ENCODE measurements at regions not wholly inside any gene's neighbourhood (a gene's known extent, or its start where the extent isn't known, plus 50 kb on each side); places are given as distances from the start of the nearest gene placed in this dataset.

DNA sequence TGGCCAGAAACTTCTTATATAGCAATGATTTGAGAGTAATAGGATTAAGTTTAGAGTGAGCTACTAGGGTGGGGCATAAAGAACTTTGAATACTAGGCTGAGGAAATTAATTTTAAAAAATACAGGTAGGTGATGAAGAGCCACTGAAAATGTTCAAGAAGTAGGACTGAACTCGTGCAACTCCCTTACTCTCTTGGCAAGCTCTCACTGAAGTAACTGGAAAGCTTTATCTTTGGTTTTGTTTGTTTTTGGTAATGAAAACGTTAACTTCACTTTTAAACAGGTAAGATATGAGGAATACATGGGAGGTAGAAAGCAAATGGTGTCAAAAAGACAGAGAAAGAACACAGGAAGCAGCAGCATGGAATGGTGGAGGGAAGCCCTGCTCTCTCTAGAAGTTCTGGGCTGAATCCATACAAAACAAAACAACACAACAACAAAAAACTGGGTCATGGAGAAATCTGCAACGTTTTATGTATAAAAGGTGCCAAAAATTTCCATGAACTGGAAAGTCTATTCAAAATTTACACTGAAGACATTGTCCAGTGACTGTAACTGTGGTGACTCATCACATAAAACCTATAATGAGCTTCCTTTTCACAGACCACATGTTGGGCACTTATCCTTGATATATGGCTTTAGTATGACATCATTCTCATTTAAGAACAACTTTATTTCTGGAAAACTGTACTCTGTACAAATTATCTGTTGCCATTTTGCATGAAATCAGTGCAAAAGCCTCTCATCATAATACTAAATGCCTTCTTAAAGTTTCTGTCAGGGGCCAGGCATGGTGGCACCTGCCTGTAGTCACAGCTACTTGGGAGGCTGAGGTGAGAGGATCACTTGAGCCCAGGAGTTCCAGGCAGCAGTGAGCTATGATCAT, 91.2 kb upstream of the CHD1 start:
- DNase-seq, result no peak
- TF ChIP-seq POLR2A (IDR thresholded peaks at IDR 0.05; ENCODE audit: low read length) (no peak), GATA1 (IDR thresholded peaks at IDR 0.05; ENCODE audit: low read depth, low read length) (no peak)

DNA sequence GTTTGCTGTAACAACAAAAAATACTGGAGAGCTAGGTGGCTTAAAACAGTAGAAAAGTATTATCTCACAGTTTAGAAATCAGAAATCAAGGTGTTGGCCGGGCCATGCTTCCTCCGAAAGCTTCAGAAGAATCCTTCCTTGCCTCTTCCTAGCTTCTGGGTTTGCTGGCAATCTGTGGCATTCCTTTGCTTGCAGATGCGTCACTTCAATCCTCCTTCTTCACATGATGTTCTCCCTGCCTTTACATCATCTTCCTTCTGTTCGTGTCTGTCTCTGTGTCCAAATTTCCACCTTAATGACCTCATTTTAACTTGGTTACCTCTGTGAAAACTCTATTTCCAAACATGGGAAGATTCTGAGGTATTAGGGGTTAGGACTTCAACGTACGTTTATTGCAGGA, 90.4 kb upstream of the CHD1 start:
- no peak for TF ChIP-seq POLR2A (IDR thresholded peaks at IDR 0.05; ENCODE audit: low read length)
- TF ChIP-seq GATA1 (IDR thresholded peaks at IDR 0.05; ENCODE audit: low read depth, low read length), result no peak
- DNase-seq, result no peak

GRCh38 chr5:99010294-99010693, 81.5 kb upstream of the CHD1 start:
- TF ChIP-seq GATA1 (IDR thresholded peaks at IDR 0.05; ENCODE audit: low read depth, low read length) (no peak), POLR2A (IDR thresholded peaks at IDR 0.05; ENCODE audit: low read length) (no peak)
- DNase-seq, result no peak

GRCh38 chr5:99008009-99008408, 79.2 kb upstream of the CHD1 start:
- peak in 1 of 2 experiments; percentile 4 for DNase-seq

DNA sequence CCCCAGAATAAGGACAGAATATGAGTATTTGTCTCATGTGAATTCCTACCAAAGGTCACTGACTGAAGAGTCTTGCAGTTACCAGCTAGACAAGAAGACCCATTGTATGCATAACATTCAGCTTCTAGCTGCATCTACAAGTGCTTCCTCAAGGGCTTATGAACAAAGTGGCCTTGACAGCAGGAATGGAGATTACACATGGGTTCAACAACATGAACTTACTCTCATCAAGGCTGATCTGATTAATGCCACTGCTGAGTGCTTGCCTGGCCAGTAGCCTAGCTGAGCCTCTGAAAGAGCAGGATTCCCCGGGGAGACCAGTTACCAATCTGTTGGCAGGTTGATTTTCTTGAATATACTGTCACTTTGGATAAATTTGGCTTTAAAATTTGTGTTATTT, 76.7 kb upstream of the CHD1 start:
- no peak for DNase-seq
- TF ChIP-seq GATA1 (IDR thresholded peaks at IDR 0.05; ENCODE audit: low read depth, low read length) (no peak), POLR2A (IDR thresholded peaks at IDR 0.05; ENCODE audit: low read length) (no peak)

DNA sequence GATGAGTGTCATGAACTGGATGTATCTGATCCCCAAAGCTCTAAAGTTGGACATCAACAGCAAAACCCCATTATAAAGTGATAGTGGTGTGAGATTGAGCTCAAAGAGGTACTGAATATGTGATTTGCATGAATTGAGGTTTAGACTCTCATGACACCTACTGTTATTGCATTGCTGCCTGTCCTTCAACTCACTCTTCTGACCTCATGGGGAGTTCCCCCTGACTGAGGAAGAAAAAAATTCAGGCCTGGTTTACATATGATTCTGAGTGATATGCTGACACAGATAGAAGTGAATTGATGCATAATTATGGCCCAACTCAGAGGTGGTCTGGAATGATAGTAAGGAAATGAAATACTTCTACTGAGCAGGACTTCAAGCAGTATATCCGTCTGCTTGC, 76.2 kb upstream of the CHD1 start:
- DNase-seq, result no peak
- TF ChIP-seq POLR2A (IDR thresholded peaks at IDR 0.05; ENCODE audit: low read length) (no peak), GATA1 (IDR thresholded peaks at IDR 0.05; ENCODE audit: low read depth, low read length) (no peak)

DNA sequence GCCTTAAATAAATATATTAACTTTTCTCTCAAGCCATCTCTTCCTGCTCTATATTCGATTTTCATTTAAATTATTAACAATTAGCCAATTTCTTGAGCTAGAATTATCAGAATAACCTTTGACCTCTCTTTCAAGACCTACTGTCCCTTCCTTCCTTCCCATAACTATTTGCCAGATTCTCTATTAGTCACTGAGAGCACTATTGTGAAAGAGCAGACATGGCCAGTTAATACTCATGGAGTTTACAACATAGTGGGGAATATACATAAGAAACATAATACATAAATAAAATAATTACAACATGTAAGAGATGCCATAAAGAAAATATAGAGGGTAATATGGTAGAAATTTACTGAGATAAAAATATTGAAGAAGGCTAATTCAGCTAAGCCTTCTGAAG, 72.1 kb upstream of the CHD1 start:
- TF ChIP-seq POLR2A (IDR thresholded peaks at IDR 0.05; ENCODE audit: low read length) (no peak), GATA1 (IDR thresholded peaks at IDR 0.05; ENCODE audit: low read depth, low read length) (no peak)
- DNase-seq, result no peak

- no peak for TF ChIP-seq POLR2A (IDR thresholded peaks at IDR 0.05; ENCODE audit: low read length)
- TF ChIP-seq GATA1 (IDR thresholded peaks at IDR 0.05; ENCODE audit: low read depth, low read length), result no peak
- no peak for DNase-seq
These were observed 71.4 kb upstream of the CHD1 start for GRCh38 chr5:99000221-99000620.

DNA sequence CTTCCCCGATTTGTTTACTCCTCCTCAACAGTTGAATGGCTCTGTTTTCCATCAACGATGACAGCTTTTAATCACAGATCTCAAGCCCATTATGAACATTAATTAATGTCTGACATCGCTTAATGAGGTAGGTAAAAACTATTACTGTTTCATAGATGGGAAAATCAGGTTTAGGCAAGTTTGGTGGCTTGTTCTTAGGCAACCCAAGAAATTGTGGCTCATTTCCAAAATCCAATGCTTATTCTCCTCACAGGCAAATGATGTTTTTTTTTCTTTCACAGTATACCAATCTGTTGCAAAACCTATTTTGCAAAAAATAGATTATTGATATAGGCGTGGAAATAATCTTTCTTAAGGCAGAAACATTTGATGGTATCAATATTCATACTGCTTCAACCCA, 70.8 kb upstream of the CHD1 start:
- TF ChIP-seq POLR2A (IDR thresholded peaks at IDR 0.05; ENCODE audit: low read length) (no peak), GATA1 (IDR thresholded peaks at IDR 0.05; ENCODE audit: low read depth, low read length) (no peak)
- DNase-seq, result no peak

DNA sequence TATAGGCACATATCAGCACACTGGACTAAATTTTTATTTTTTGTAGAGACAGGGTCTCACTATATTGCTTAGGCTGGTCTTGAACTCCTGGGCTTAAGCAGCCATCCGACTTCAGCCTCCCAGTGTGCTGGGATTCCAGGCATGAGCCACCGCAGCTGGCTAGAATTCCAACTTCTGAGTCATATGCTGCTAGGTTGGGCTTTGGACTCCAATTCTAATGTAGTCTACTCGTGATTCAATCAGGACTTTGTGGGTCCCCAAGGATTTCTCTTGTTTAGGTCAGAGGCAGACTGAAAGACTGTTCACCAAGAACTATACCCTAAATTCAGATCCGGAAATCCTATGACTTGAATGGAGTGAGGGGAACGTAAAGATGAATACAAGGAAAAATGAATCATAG, 68.2 kb upstream of the CHD1 start:
- no peak for TF ChIP-seq POLR2A (IDR thresholded peaks at IDR 0.05; ENCODE audit: low read length)
- TF ChIP-seq GATA1 (IDR thresholded peaks at IDR 0.05; ENCODE audit: low read depth, low read length), result no peak
- DNase-seq, result no peak

DNA sequence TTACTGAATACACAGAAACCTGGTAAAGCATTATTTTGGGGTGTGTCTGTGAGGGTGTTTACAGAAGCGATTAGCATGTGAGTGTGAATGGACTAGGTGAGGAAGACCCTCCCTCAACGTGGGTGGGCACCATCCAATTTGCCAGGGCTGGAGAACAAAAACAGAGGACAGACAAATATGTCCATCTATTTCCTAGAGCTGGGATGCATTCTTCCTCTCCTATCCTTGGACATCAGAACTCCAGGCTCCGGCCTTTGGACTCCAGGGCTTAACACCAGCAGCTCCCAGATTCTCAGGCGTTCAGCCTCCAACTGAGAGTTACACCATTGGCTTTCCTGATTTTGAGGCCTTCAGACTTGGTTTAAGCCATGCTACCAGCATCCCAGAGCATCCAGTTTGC, 65.8 kb upstream of the CHD1 start:
- DNase-seq, result no peak
- no peak for TF ChIP-seq POLR2A (IDR thresholded peaks at IDR 0.05; ENCODE audit: low read length)
- TF ChIP-seq GATA1 (IDR thresholded peaks at IDR 0.05; ENCODE audit: low read depth, low read length), result no peak

- no peak for DNase-seq
- TF ChIP-seq GATA1 (IDR thresholded peaks at IDR 0.05; ENCODE audit: low read depth, low read length), result no peak
These were observed 64.7 kb upstream of the CHD1 start for GRCh38 chr5:98993512-98993911.

- DNase-seq, result no peak
- no peak for TF ChIP-seq POLR2A (IDR thresholded peaks at IDR 0.05; ENCODE audit: low read length)
- TF ChIP-seq GATA1 (IDR thresholded peaks at IDR 0.05; ENCODE audit: low read depth, low read length), result no peak
These were observed 63.7 kb upstream of the CHD1 start for GRCh38 chr5:98992552-98992951.

DNA sequence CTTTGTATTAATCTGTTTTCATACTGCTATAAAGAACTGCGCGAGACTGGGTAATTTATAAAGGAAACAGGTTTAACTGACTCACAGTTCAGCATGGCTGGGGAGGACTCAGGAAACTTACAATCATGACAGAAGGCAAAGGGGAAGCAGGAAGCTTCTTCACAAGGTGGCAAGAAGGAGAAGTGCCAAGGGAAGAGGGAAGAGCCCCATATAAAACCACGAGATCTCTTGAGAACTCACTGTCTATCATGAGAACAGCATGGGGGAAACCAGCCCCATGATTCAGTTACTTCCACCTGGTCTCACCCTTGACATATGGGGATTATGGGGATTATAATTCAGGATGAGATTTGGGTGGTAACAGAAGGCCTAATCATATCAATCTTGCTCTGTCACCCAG, 60.9 kb upstream of the CHD1 start:
- no peak for TF ChIP-seq GATA1 (IDR thresholded peaks at IDR 0.05; ENCODE audit: low read depth, low read length)
- TF ChIP-seq POLR2A (IDR thresholded peaks at IDR 0.05; ENCODE audit: low read length), result no peak
- no peak for DNase-seq

GRCh38 chr5:98986587-98986986, 57.8 kb upstream of the CHD1 start:
- TF ChIP-seq POLR2A (IDR thresholded peaks at IDR 0.05; ENCODE audit: low read length) (no peak), GATA1 (IDR thresholded peaks at IDR 0.05; ENCODE audit: low read depth, low read length) (no peak)
- DNase-seq, result peak; percentile 9 to 17

DNA sequence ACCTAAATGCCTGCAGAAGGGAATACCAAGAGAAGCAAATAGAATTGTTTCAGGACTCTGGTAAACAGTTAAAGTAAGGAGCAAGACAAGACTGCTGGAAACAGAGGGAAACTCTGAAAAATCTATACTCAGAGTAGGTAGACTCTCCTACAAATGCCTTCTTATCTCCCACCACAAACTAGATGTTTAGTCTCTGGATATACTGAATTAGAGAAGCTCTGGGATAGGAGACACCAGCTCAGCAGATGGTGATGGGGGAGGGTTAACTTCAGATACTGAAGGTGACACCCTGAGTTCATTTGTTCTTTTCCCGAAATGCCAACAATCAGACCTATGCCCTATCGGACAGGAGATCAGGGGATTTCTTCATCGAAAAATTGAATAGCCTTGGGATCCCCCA, 54.1 kb upstream of the CHD1 start:
- no peak for TF ChIP-seq GATA1 (IDR thresholded peaks at IDR 0.05; ENCODE audit: low read depth, low read length)
- TF ChIP-seq POLR2A (IDR thresholded peaks at IDR 0.05; ENCODE audit: low read length), result no peak
- DNase-seq, result no peak

All from erythroblast (primary cell).